ENCODE measurements at regions not wholly inside any gene's neighbourhood (a gene's known extent, or its start where the extent isn't known, plus 50 kb on each side); places are given as distances from the start of the nearest gene placed in this dataset.

DNA sequence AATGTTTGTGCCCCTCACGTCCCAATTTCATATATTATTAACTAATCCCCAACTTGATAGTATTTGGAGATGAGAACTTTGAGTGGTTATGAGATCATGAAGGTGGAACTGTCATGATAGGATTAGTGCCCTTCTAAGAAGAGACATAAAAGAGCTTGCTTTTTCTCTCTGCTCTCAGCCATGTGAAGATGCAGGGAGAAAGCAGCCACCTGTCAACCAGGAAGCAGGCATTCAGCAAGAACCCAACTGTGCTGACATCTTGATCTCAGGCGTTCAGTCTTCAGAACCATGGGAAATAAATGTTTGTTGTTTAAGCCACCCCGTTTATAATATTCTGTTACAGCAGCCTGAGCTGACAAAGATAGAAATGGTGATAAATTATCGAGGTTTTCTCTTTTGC is 278.7 kb upstream of the KCNMB2 start:
- no peak for DNase-seq (ENCODE audit: low read depth in 2 of 2)

DNA sequence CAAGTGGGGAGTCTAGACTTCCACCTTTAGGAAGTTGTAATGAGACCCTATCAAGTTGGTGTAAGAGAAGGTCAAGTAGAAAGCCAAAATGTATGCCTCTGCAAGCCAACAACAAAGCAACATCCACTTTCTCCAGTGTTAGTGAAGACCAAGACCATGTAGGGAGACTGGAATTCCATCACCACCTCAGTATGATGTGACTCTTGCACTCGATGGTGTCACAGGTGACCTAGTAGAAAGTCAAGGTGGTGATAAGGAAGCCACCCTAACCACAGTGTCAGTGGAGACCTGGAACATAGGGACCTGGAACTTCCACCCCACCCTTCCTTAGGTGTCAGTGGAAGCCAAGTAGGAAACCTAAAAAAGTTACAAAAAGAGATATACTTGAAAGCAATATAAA is 278.1 kb upstream of the KCNMB2 start:
- no peak for DNase-seq (ENCODE audit: low read depth in 2 of 2)

DNA sequence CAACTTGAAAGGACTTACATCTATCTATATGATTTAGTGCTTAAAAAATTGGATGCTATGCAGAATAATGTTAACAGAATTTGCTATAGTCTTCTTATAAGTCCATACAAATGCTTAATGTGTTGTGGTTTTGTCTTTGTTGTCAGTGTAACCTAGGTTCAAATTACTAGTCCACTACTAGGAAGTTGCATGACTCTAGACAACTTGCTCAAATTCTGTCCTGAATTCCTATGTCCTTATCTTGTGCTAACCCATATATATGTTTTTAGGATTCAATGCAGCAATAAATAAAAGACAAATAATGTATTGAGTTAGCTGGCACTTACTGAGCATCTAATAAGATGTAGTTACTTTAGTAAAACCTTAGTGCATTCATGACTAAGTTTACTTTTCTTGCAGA is 276.5 kb upstream of the KCNMB2 start:
- no peak for DNase-seq (ENCODE audit: low read depth in 2 of 2)

DNA sequence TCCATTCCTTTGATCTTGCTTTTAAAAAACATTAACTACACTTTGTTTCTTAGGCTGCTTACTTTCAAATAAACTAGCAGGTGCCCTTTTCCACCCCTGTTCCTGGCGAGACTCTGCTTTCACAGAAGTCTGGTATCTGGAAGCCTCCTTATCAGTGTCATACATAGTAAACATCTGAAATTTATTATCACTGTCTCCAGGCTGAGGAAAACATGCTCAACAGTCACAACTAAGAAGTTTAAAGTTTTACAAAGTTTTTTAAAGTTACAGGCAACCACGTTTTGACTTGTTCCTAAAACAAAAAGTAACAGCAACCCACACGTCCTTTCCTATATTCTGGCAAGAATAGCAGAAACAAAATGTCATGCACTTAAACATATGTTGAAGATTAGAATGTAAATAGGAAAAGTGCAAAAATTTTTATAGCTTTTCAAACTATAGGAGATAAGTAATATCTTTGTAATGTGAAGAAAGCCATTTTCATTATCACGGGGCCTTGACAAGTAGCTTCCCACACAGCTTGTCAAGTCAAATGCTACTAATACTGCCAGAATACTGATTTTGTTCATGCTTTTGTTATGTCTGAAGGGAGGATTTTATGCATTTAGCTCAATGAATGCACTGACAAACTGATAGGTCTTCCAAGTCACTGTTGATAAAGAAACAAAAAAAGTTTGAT is 275.2 kb upstream of the KCNMB2 start:
- DNase-seq (ENCODE audit: low read depth in 2 of 2), result no peak

DNA sequence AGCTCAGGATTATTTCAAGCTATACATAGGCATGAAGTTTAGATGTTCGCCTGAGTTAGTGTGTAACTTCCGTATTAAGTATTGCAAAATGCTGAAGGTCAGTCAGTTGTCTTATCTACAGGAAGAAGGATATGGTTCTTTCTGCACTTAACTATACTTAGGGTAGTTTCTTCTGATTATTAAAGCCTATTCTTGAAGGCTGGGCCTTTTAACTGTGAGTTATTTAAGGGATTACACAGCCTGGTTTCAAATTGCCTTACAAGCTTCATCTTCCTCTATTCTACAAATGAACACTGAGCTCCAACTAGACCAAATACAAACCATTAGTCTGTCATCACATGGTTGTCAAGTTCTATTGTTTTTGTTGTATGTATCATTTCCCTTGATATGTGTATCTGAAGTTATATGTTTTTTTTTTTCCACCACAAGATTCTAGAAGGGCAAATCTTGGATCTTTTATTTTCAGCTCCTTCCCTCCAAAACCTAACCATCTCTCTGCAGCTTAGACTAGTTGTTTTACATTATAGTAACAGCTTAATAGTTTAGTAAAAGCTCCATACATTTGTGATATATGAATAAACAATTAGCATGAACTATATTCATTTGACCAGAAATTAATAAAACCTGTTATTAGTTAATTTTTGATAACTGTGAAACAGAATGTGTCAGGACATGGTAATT is 272.9 kb upstream of the KCNMB2 start:
- no peak for DNase-seq (ENCODE audit: low read depth in 2 of 2)

DNA sequence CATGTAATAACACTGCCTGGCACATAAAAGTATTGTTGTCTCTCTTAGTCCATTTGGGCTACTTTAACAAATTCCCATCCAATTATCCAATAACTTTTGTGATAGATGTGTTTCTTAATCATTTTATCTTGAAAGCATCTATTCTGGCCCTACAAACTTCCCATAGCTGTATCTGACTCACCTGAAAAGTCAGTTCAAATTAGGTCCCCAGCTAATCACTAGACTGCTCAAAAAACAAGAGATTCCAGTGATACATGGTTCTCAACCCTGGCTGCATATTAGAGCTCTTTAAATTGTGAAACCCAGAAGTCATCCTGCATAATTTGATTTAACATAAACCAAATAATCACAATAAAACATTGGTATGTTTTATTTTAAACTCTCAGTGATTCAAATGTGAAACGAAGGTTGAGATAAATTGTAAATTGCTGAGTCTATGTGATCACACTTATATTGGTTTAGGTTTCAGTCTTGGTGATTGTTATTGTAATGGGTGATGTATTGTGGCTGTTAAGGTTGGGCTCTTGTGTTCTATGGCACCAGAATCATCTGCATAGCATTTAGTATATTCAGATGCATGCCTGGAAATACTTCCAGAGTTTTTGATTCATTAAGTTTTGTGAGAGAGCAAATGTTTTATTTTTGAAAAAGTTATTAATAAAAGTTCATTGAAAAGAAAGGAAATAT is 268.9 kb upstream of the KCNMB2 start:
- no peak for DNase-seq (ENCODE audit: low read depth in 2 of 2)

DNA sequence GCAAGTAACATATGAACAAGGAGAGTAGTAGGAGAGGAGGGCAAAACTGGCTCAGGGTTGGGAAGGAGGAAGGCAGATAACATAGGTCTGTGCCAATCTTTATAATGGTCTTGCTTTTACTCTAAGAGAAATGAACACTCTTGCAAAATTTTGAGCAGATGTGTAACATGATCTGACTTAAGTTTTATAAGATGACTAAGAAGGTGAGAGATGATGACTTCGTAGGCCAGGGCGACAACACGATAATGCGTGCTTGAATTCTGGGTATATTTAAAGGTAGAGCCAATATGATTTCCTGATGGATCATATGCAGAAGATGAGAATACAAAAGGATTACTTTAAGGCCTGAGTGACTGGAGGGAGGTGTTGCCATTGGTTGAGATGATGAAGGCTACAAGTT is 265.4 kb upstream of the KCNMB2 start:
- DNase-seq (ENCODE audit: low read depth in 2 of 2), result no peak

DNA sequence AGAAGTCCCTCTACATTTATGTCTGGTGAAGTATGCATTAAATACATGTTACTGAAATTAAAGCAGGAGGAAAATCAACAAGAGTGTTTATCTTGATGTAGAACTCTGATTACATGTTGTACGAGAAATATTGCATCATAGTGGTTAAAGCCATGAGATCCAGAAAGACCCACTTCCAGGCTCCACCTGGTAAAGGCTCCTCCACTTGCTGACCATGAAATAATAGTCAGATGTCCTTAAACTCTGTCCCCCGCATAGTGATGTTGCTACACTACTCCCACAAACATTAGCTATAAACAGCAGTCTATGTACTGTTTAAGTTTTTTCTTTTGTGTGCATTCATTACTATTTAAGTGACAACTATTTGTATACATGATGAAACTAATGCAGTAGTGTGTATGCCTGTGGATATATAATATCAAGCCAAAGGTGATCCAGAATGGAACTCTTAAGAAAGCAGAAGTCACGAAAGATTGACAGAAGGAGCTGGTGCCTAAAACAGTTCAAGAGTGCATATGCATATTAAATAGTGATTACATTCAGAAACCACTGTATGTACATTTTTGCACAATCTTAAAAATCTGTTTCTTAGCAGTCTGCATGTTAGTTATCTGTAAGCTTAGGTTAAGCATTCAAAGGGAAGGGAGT is 264.4 kb upstream of the KCNMB2 start:
- no peak for DNase-seq (ENCODE audit: low read depth in 2 of 2)

DNA sequence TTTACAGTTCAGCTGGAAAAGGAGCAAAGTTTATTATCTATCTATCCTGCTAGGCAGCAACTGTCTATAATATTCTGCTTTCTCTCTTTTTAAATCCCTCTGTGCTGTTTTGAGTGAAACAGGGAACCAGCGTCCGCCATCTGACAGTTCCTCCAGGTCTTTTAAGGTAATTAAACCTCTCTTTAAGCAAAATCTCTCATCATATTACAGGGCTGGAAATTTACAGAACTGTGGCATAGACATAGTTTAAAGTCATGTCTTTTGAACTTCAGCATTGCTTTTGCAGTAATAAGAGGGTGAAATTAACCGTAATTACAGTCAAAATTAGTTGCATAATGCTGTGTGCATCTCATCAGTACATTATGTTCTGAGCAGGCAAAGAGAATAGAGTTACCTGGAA is 263.4 kb upstream of the KCNMB2 start:
- no peak for DNase-seq (ENCODE audit: low read depth in 2 of 2)

DNA sequence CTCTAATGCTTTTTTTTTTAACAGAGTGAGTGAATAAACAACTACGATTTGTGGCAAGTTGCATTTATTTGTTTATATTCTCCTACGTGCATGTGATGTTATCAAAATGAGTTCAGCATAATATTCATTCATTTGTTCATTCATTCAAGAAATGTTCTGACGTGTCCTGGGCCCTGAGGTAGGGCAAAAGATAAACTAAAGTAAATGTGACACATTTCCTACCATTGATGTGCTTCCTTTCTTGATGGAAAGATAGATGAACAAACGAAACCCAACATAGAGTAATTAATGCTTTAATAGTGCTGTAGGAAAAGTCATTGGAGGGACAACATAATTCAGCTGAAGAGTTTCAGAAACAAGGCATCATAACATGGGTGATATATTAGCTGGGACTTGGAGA is 261.5 kb upstream of the KCNMB2 start:
- DNase-seq (ENCODE audit: low read depth in 2 of 2), result no peak

DNA sequence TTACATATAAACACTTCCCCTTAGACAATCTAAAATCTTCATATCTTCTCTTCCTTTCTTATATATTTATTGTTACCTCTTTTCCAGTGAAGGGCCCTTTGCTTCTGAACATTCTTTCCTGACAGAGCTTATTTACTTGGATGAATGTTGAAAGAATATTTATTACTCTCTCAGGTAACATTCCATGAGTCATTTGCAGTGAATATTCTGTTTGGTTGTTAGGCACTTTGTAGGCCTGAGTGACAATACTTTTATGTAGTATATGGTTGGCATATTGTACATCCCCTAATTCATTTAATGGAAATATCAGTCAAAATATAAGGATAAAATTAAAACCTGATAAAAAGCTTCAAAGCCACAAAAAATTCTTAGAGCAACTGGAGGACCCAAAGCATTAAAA is 260.9 kb upstream of the KCNMB2 start:
- no peak for DNase-seq (ENCODE audit: low read depth in 2 of 2)

DNA sequence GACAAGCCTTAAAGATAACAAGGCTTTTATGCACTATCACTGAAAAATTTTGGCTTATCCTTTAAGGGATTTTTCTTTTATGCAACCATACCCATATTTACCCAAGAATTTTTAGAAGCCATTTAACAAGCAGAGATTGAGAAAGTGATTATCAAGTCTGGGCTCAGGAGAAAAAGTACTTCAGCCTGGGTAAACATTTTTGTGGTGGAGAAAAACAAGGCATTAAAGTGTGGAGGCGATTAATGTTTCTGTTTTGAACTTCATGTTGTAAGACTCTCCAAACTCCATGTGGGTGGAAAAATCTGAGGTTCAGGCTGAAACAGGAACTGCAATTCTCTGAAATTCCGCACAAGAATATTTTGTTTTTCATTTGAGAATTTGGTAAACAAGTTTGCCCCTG is 260.4 kb upstream of the KCNMB2 start:
- DNase-seq (ENCODE audit: low read depth in 2 of 2), result no peak

DNA sequence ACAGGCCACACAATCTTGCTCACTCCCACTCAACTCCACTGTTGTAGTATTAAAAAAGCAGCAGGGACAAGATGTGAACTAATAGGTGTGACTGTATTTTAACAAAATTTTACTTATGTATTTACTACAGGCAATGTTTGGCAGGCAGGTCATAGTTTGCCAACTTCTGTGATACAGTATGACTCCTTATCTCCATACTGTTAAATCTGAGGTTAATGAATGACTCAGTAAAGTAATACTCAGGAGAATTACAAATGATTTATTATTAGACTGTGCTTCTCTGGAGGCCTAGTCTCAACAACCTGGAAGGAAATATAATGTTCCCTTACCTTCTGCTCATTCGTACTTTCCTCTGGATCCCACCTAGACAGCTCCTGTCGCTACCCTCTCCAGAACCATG is 258.6 kb upstream of the KCNMB2 start:
- no peak for DNase-seq (ENCODE audit: low read depth in 2 of 2)

DNA sequence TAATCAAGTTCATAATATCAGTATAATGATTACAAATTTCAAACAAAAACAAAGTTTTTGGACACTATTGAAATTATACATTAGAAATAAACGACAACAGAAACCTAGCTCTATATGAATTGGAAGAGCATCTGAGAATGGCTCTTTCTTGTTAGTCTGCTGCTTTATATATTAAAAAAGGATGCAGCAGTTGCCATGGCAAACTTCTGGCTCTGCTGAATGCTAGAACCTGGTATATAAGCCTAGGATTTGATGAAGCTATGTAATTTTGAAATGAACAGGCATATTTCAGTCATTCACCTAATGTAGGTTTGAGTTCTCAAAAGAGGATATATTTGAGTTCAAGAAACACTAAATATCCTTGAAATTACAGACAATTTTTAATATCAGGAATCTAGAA is 252.7 kb upstream of the KCNMB2 start:
- DNase-seq (ENCODE audit: low read depth in 2 of 2), result no peak

DNA sequence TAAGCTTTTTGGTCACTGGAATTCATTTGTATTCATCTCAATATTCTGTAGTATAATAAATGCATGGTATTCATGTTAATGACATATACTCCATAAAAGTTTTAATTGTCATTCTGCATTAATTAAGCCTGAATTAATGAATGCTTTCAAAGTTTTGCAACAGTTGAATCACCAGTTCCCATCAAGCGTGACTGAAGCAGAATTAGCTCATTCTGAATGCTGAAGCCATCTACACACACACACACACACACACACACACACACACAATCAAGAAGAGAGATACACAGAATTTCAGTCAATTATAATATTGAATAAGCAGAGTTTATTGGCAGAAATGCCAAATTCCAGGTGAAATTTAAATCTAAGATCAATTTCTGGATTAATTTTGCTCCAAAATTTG is 252.1 kb upstream of the KCNMB2 start:
- DNase-seq (ENCODE audit: low read depth in 2 of 2), result no peak

DNA sequence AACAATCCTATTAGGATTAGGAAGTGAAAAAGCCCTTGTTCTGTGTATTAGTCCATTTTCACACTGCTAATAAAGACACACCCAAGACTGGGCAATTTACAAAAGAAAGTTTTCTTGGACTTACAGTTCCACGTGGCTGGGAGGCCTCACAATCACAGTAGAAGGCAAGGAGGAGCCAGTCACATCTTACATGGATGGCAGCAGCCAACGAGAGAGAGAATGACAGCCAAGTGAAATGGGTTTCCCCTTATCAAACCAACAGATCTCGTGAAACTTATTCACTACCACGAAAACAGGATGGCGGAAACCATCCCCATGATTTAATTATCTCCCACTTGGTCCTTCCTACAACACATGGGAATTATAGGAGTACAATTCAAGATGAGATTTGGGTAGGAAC is 248.2 kb upstream of the KCNMB2 start:
- no peak for DNase-seq (ENCODE audit: low read depth in 2 of 2)

DNA sequence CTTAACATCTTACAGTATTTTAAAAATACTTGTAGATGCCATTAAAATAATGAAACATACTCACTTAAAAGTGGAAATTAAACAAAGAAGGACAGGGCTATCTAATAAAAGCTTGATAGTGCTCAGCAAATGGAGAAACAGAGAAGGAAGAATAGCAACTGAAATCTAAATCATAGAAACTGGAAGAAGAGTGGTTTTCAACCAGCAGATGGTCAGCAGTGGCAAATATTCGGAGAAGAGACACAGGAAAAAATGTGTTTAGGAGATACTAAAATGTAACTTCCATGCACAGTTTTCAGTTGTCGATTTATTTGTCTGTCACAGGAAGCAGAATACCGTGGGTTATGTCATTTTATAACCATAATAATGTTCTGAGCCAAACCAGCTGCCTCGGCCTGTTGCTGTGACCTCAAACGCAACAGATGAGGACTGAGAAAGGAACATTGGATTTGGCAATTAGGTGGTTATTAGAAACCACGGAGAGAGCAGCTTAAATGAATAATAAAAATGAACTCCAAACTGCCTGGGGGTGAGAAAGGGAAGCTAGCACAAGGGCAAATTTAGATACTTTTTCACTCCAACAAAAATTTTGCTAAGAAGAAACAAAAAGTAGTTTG is 246.6 kb upstream of the KCNMB2 start:
- no peak for DNase-seq (ENCODE audit: low read depth in 2 of 2)

DNA sequence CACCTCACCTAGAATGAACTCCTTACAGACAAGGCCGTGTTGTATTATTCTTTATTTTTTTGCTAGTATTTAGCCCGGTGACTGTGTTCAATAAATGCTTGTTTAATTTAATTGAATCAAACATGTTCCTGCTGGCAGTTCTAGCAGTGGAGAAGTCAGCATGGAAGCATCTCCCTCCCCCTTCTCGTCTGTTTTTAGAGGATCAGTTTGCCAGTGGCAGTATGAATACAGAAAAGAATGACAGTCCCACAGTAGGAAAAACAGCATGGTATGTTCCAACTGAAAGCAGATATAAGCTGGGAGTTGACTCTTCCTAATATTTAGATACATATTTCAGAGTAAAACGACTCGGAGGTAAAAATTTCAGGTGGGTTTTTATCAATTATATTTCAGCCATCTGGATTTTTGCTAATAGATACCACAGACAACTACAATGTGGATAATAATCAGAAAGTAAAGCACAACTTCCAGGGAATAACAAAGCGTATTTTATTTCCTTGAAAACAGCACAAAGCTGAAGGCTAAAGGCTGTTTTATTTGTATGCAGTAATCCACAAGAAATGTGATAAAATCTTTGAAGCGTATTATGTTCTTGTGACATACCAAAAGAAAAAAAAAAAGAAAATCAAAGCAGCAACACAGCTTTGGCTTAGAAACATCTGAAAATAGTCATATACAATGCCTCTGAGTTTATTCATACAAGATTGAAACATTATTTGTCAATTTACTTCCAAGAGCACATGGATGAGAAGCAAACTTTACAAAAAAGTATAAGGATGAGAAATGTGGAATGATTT is 244.5 kb upstream of the KCNMB2 start:
- DNase-seq (ENCODE audit: low read depth in 2 of 2), result no peak

DNA sequence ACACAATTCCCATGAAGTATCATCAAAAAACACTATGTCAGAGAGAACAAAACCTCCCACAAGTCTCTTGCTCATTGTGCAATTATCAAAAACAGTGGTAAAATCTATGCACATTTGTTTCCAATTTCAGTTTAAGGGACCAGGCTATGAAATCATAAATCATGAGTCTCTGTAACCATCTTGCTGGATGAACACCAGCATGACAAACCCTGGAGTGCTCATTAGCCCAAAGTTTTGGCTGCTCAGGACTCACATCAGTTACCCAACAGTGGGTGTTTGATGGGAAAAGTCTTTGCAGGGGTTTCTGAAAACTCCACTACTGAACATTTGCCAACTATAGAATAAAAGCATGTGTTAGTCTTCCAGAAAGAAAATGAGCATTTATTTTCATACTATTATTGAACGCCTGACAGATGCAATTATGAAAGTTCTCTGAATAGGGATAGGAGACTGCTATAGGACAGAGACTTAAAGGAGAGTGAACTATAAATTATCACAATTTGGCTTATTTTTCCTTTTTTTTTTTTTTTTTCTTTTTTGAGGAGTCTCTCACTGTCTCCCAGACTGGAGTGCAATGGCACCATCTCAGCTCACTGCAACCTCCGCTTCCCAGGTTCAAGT is 240.8 kb upstream of the KCNMB2 start:
- no peak for DNase-seq (ENCODE audit: low read depth in 2 of 2)

DNA sequence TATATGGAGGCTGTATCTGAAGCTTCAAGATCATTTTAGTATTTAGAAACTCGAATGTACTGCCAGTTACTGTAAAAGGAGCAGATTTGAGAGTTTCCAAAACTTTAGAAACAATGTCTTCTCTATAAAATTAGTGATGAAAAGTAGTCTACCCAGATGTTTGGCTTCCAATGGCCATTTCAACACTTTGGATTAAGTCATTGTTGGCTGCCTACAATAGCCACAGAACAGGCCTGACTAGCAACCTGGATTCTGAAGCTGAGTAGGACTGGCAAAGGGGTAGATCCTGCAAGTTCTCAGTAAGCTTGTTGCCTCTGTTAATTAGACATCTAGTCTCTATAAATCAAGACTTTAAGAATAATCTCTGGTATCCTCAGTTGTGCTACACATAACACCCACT is 239.0 kb upstream of the KCNMB2 start:
- no peak for DNase-seq (ENCODE audit: low read depth in 2 of 2)

DNA sequence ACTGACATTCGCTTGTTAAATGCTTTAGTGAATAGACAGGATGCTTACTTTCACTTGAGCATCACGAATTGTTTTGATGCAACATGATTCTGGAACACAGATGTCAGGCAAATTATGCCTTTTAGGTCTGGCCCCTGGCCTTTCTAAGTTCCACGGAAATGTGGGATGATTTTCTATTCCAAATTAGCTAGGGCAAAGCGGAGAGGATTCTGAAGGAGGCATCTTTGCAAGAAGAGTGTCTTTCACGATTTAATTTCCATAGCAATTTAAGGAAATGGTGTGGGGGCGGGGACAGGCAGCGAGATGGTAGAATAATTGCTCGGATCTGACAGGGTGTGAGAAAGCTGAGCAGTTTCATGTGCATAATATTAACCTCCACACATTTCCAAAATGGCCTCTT is 238.5 kb upstream of the KCNMB2 start:
- no peak for DNase-seq (ENCODE audit: low read depth in 2 of 2)
